Hepatocyte (in vitro differentiated cells): ENCODE measurements at regions not wholly inside any gene's neighbourhood (a gene's known extent, or its start where the extent isn't known, plus 50 kb on each side); places are given as distances from the start of the nearest gene placed in this dataset.

Source experiments
- DNase-seq: peaks from one replicate; pipeline ENCODE4 v3.0.0-alpha.2; 2016; ENCODE audit warnings: low spot score
- H2AFZ ChIP-seq: fragments of 200-600 bp; sonication (generic); 2 replicates; pipeline ENCODE4 v1.6.0; 2016; ENCODE audit warnings: antibody characterized with exemption, mild to moderate bottlenecking
- H3K27ac ChIP-seq: fragments of 200-600 bp; sonication (generic); 2 replicates; pipeline ENCODE4 v1.5.1; 2016; ENCODE audit warnings: mild to moderate bottlenecking
- H3K27me3 ChIP-seq: fragments of 200-600 bp; sonication (generic); 2 replicates; pipeline ENCODE4 v1.6.1; 2016
- H3K36me3 ChIP-seq: fragments of 200-600 bp; sonication (generic); replicated peaks from 2 replicates; pipeline ENCODE4 v1.5.1; 2016; ENCODE audit warnings: low read depth; ENCODE audit not compliant: insufficient read depth
- H3K4me1 ChIP-seq: fragments of 200-600 bp; sonication (generic); 2 replicates; pipeline ENCODE4 v1.5.1; 2016; ENCODE audit warnings: mild to moderate bottlenecking, moderate library complexity; ENCODE audit not compliant: insufficient read depth
- H3K4me2 ChIP-seq: fragments of 200-600 bp; sonication (generic); 2 replicates; pipeline ENCODE4 v1.6.0; 2016
- H3K4me3 ChIP-seq: fragments of 200-600 bp; sonication (generic); 2 replicates; pipeline ENCODE4 v1.5.1; 2016; ENCODE audit warnings: mild to moderate bottlenecking
- H3K79me2 ChIP-seq: fragments of 200-600 bp; sonication (generic); 2 replicates; pipeline ENCODE4 v1.6.0; 2017; ENCODE audit warnings: mild to moderate bottlenecking
- H3K9me2 ChIP-seq: fragments of 200-600 bp; sonication (generic); replicated peaks from 2 replicates; pipeline ENCODE4 v1.6.0; 2017; ENCODE audit warnings: mild to moderate bottlenecking; ENCODE audit not compliant: insufficient read depth
- H3K9me3 ChIP-seq: fragments of 200-600 bp; sonication (generic); 2 replicates; pipeline ENCODE4 v1.5.1; 2016; ENCODE audit warnings: low read depth, mild to moderate bottlenecking
- H4K20me1 ChIP-seq: fragments of 200-600 bp; sonication (generic); 2 replicates; pipeline ENCODE4 v1.6.0; 2016; ENCODE audit warnings: mild to moderate bottlenecking; ENCODE audit not compliant: insufficient read depth, poor library complexity, severe bottlenecking
- EZH2 ChIP-seq: fragments of 200-600 bp; sonication (generic); IDR thresholded peaks from 2 replicates; pipeline ENCODE4 v1.6.1; 2016; ENCODE audit warnings: antibody characterized with exemption, mild to moderate bottlenecking, borderline replicate concordance
- EZH2phosphoT487 ChIP-seq: fragments of 200-600 bp; sonication (generic); IDR thresholded peaks from one replicate; pipeline ENCODE4 v1.6.1; 2018; ENCODE audit warnings: antibody characterized with exemption, mild to moderate bottlenecking, low read depth, moderate library complexity; ENCODE audit not compliant: unreplicated experiment, severe bottlenecking
- WGBS: methylation state at CpG from one replicate; pipeline ENCODE4 v1.1.6; 2016; ENCODE audit warnings: low lambda C conversion rate; ENCODE audit errors: missing lambda C conversion rate; 5-methylcytosine and 5-hydroxymethylcytosine counted together
- TF ChIP-seq, protein P1 (sequence below): fragments of 200-600 bp; sonication (generic); IDR thresholded peaks from 2 replicates; pipeline ENCODE4 v1.5.1; 2016; ENCODE audit warnings: antibody characterized with exemption, mild to moderate bottlenecking; ENCODE audit not compliant: poor library complexity

- H3K4me2 ChIP-seq: no peak overlapping the region
- no peaks in the 10 kb centered on the region for H3K27me3 ChIP-seq
- H2AFZ ChIP-seq: no peak overlapping the region
- no peak overlapping the region for H3K4me3 ChIP-seq
- H3K27ac ChIP-seq: peak overlapping the region; percentile 61
- H3K9me2 ChIP-seq: no peaks in the 10 kb centered on the region
- peaks cover 17% of the 10 kb centered on the region for H3K4me1 ChIP-seq
- no peaks in the 10 kb centered on the region for H4K20me1 ChIP-seq
- DNase-seq: no peak
- TF ChIP-seq EZH2: no peak
- no peak for TF ChIP-seq EZH2phosphoT487
- TF ChIP-seq, protein P1, sequence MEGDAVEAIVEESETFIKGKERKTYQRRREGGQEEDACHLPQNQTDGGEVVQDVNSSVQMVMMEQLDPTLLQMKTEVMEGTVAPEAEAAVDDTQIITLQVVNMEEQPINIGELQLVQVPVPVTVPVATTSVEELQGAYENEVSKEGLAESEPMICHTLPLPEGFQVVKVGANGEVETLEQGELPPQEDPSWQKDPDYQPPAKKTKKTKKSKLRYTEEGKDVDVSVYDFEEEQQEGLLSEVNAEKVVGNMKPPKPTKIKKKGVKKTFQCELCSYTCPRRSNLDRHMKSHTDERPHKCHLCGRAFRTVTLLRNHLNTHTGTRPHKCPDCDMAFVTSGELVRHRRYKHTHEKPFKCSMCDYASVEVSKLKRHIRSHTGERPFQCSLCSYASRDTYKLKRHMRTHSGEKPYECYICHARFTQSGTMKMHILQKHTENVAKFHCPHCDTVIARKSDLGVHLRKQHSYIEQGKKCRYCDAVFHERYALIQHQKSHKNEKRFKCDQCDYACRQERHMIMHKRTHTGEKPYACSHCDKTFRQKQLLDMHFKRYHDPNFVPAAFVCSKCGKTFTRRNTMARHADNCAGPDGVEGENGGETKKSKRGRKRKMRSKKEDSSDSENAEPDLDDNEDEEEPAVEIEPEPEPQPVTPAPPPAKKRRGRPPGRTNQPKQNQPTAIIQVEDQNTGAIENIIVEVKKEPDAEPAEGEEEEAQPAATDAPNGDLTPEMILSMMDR: no peak
- H3K9me3 ChIP-seq: no peaks in the 10 kb centered on the region
- WGBS: 91% methylated on average over 4 of the region's 4 CpGs
- H3K36me3 ChIP-seq: no peaks in the 10 kb centered on the region
- H3K79me2 ChIP-seq: no peaks in the 10 kb centered on the region
Measured at GRCh38 chr1:55695151-55695550, 480.0 kb upstream of the USP24 start.

- Histone ChIP-seq H3K9me3 (no peaks in the 10 kb centered on the region), H3K27ac (peak overlapping the region; percentile 67)
- peak; percentile 74 for DNase-seq
Measured at GRCh38 chr1:55694310-55694801, 479.2 kb upstream of the USP24 start.

DNA sequence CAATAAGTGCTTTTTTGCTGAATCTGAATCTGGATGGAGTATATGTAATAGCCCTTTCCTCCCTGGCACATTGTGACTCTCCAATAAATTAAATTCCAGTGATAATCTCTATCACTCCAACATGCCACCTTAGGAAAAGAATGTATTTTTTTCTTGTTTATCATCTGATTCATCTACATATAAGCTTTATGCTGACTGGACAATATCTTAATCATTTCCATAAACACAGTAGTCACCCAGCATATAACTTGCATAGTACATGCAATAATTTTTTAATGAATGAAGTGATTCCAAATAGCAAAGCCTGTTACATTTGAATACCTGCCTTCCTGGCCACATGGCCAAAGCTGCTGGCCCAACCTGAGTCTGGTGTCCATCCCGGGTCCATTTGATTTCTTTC is 477.6 kb upstream of the USP24 start:
- H3K4me3 ChIP-seq: no peak overlapping the region
- TF ChIP-seq, protein P1: no peak
- no peak for TF ChIP-seq EZH2phosphoT487
- no peak for TF ChIP-seq EZH2
- no peaks in the 10 kb centered on the region for H3K79me2 ChIP-seq
- no peaks in the 10 kb centered on the region for H4K20me1 ChIP-seq
- H3K4me2 ChIP-seq: no peak overlapping the region
- no peak for DNase-seq
- WGBS: 91% methylated on average over 1 of the region's 1 CpG
- H3K4me1 ChIP-seq: peaks cover 23% of the 10 kb centered on the region
- H3K27ac ChIP-seq: no peak overlapping the region
- H3K9me3 ChIP-seq: no peaks in the 10 kb centered on the region
- no peaks in the 10 kb centered on the region for H3K27me3 ChIP-seq
- H3K9me2 ChIP-seq: no peaks in the 10 kb centered on the region
- no peak overlapping the region for H2AFZ ChIP-seq
- H3K36me3 ChIP-seq: no peaks in the 10 kb centered on the region

More at GRCh38 chr1:55694310-55694801, 479.2 kb upstream of the USP24 start:
- H3K4me1 ChIP-seq: peaks cover 23% of the 10 kb centered on the region
- H3K79me2 ChIP-seq: no peaks in the 10 kb centered on the region
- H3K9me2 ChIP-seq: no peaks in the 10 kb centered on the region
- no peak overlapping the region for H3K4me3 ChIP-seq
- H3K27me3 ChIP-seq: no peaks in the 10 kb centered on the region
- no peak overlapping the region for H2AFZ ChIP-seq
- H3K4me2 ChIP-seq: peak overlapping the region; percentile 24
- 18% methylated on average over 2 of the region's 2 CpGs for WGBS
- H4K20me1 ChIP-seq: no peaks in the 10 kb centered on the region
- no peaks in the 10 kb centered on the region for H3K36me3 ChIP-seq
- TF ChIP-seq EZH2phosphoT487 (no peak), EZH2 (no peak)

- Histone ChIP-seq H3K9me2 (no peaks in the 10 kb centered on the region), H3K4me3 (no peak overlapping the region), H2AFZ (no peak overlapping the region), H3K36me3 (no peaks in the 10 kb centered on the region), H3K4me2 (no peak overlapping the region), H3K9me3 (no peaks in the 10 kb centered on the region), H3K79me2 (no peaks in the 10 kb centered on the region), H3K4me1 (peaks cover 23% of the 10 kb centered on the region), H4K20me1 (no peaks in the 10 kb centered on the region), H3K27ac (no peak overlapping the region), H3K27me3 (no peaks in the 10 kb centered on the region)
- WGBS: 77% methylated on average over 4 of the region's 4 CpGs
- no peak for DNase-seq
- TF ChIP-seq EZH2phosphoT487 (no peak), EZH2 (no peak)
- TF ChIP-seq, protein P1: no peak
Measured at GRCh38 chr1:55690366-55690765, 475.2 kb upstream of the USP24 start.
